ENCODE measurements at regions not wholly inside any gene's neighbourhood (a gene's known extent, or its start where the extent isn't known, plus 50 kb on each side); places are given as distances from the start of the nearest gene placed in this dataset.
"Not testable (repeated sequence)": the region's sequence is repeated elsewhere in the genome, so short reads cannot be mapped to it uniquely, and the experiment has no call there.

DNA sequence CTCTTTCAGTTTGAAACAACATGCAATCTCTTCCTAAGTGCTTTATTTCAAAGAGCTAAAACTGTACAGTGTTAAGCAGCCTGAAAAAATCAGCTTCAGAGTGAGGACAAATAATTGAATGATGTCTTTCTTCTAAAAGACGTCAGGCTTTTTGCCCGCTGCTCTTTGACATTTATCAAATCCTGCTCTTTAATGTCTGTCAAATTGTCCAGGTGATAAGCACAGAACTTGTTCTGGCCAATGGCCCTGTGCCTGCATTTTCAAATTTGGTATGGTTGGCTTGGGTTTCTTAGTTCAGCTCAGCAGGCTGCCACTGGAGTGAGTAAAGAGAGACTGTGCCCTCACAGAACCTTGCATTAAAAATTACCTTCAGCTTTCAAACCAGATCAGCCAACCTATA lies 712.9 kb upstream of the LCORL start:
- H3K4me3 ChIP-seq (ENCODE audit: insufficient read depth, low read depth, low read length, poor library complexity, severe bottlenecking): no peak overlapping the region
- H3K4me1 ChIP-seq (ENCODE audit: control insufficient read depth, insufficient read depth, low read length, poor library complexity, severe bottlenecking): no peaks in the 10 kb centered on the region
- H3K36me3 ChIP-seq (ENCODE audit: control insufficient read depth, insufficient read depth, low read length): no peaks in the 10 kb centered on the region
- no peaks in the 10 kb centered on the region for H3K9me3 ChIP-seq (ENCODE audit: control insufficient read depth, low read length)
- no peaks in the 10 kb centered on the region for H3K27me3 ChIP-seq (replicated peaks; ENCODE audit: control insufficient read depth, insufficient read depth, low read length, poor library complexity, severe bottlenecking)
- no peak for DNase-seq
- no peak overlapping the region for H3K27ac ChIP-seq (ENCODE audit: insufficient read depth, low read length, poor library complexity, severe bottlenecking)

DNA sequence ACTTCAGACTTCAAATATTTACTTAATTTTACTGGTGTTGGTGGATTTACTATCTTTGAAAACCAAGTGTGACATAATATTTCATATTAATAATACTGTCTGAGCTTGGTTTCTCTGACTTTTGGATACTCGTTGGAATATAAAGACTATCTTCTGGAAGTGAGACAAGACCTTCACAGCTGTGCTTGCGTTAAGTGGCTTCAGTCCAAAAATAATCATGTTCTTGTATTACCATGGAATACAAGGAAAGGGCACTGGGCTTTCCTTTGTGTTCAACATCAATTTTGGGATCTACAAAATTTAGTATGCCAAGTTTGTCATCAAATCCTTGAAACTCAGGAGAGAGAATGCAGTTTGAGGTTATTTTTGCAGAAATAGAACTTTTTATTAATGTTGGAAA lies 712.4 kb upstream of the LCORL start:
- Histone ChIP-seq H3K27me3 (replicated peaks; ENCODE audit: control insufficient read depth, insufficient read depth, low read length, poor library complexity, severe bottlenecking) (no peaks in the 10 kb centered on the region), H3K4me3 (ENCODE audit: insufficient read depth, low read depth, low read length, poor library complexity, severe bottlenecking) (no peak overlapping the region), H3K4me1 (ENCODE audit: control insufficient read depth, insufficient read depth, low read length, poor library complexity, severe bottlenecking) (no peaks in the 10 kb centered on the region)

DNA sequence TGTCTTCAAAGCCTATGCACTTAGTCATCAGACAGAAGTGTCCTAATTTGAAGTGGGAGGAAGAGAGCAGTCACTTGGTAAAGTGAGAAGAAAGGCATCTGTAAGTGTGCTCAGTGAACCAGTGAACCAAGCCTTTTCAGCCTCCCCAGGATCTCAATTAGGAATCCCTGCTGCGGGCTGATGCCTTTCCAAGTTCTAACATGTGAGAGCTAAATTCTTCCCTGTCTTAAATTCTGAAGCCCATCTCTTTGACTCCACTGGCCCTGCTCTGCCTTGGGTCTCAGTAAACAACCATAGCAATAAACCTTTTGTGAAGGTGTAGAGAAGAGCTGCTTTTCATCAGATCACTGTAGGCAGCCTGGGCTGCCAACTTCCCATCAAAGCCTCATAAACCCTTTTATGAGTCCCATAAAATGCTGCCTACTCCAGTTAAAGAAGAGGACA lies 701.2 kb upstream of the LCORL start:
- no peak overlapping the region for H3K4me3 ChIP-seq (ENCODE audit: insufficient read depth, low read depth, low read length, poor library complexity, severe bottlenecking)
- H3K36me3 ChIP-seq (ENCODE audit: control insufficient read depth, insufficient read depth, low read length): no peaks in the 10 kb centered on the region
- no peaks in the 10 kb centered on the region for H3K27me3 ChIP-seq (replicated peaks; ENCODE audit: control insufficient read depth, insufficient read depth, low read length, poor library complexity, severe bottlenecking)
- no peak overlapping the region for H3K27ac ChIP-seq (ENCODE audit: insufficient read depth, low read length, poor library complexity, severe bottlenecking)
- no peaks in the 10 kb centered on the region for H3K9me3 ChIP-seq (ENCODE audit: control insufficient read depth, low read length)
- H3K4me1 ChIP-seq (ENCODE audit: control insufficient read depth, insufficient read depth, low read length, poor library complexity, severe bottlenecking): no peaks in the 10 kb centered on the region
- no peak for DNase-seq

More for the DNA sequence above, 712.4 kb upstream of the LCORL start:
- Histone ChIP-seq H3K9me3 (ENCODE audit: control insufficient read depth, low read length) (no peaks in the 10 kb centered on the region), H3K27ac (ENCODE audit: insufficient read depth, low read length, poor library complexity, severe bottlenecking) (no peak overlapping the region), H3K36me3 (ENCODE audit: control insufficient read depth, insufficient read depth, low read length) (no peaks in the 10 kb centered on the region)
- no peak for DNase-seq

DNA sequence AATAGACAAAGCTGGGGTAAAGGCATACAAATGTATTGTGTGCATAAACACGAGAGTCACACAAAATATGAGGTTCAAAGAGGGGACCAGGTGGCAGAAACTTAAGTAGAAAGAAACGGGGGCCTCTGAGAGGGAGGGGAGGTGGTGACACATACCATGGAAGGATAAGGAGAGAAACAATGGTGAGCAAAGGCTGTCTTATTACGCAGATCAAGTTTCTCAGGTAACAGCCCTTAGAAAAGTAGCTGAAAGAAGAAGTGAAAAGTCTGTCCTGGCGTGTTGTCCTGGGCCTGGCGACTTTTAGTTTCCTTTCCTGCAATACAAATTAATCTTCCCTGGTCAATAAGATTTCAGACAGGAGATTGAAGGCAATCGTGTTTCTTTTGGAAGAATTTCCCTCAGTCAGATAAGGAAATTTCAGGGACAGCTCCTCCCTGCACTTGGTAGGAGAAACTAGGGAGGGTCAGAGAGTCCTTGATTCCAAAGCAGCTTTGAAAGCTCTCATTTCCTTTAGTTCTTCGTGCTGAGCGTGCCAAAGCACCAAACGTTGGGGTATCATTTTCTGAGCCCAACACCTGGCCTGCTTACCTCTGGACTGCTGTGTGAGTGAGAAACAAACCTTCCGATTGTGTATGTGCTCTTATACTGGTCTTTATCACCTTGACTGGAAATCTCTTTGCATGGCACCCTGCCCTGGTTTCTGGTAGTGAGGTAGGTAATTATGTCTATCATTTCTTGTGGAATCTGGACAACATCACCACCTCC lies 676.7 kb upstream of the LCORL start:
- Histone ChIP-seq H3K4me1 (ENCODE audit: control insufficient read depth, insufficient read depth, low read length, poor library complexity, severe bottlenecking) (no peaks in the 10 kb centered on the region), H3K27ac (ENCODE audit: insufficient read depth, low read length, poor library complexity, severe bottlenecking) (no peak overlapping the region), H3K4me3 (ENCODE audit: insufficient read depth, low read depth, low read length, poor library complexity, severe bottlenecking) (no peak overlapping the region), H3K9me3 (ENCODE audit: control insufficient read depth, low read length) (no peaks in the 10 kb centered on the region), H3K27me3 (replicated peaks; ENCODE audit: control insufficient read depth, insufficient read depth, low read length, poor library complexity, severe bottlenecking) (no peaks in the 10 kb centered on the region), H3K36me3 (ENCODE audit: control insufficient read depth, insufficient read depth, low read length) (no peaks in the 10 kb centered on the region)
- no peak for DNase-seq

DNA sequence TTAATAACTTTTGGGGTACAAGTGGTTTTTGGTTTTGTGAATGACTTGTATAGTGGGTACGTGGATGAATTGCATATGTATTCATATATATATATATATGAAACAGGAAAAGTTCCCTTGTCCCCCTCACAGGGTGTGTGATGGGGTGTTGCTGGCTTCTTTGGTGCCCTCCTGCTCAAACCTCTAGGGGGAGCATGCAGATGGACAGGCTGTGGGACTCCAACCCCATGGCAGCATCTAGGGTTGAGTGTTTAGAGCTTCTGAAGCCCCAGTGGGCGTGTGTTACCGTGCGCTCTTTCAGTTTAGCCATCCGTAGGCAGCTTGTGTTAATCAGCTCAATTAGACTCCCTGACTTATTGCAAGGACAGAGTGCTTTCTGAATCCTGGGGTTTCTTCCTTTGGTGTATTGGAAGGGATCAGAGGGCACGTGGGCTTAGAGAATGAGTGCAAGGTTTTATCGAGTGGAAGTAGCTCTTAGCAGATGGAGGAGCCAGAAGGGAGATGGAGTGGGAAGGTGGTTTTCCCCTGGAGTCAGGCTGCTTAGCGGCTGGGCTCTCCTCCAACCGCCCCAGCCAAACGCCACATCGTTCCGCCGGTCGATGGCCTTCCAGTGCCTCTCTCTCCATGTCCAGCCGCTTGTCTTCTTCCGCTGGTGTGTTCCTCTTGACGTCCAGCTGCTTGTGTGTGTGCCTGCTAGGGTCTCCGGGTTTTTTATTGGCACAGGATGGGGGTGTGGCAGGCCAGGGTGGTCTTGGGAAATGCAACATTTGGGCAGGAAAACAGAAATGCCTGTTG lies 674.4 kb upstream of the LCORL start:
- no peak overlapping the region for H3K4me3 ChIP-seq (ENCODE audit: insufficient read depth, low read depth, low read length, poor library complexity, severe bottlenecking)
- no peaks in the 10 kb centered on the region for H3K27me3 ChIP-seq (replicated peaks; ENCODE audit: control insufficient read depth, insufficient read depth, low read length, poor library complexity, severe bottlenecking)
- no peak for DNase-seq
- no peaks in the 10 kb centered on the region for H3K4me1 ChIP-seq (ENCODE audit: control insufficient read depth, insufficient read depth, low read length, poor library complexity, severe bottlenecking)
- no peaks in the 10 kb centered on the region for H3K9me3 ChIP-seq (ENCODE audit: control insufficient read depth, low read length)
- H3K36me3 ChIP-seq (ENCODE audit: control insufficient read depth, insufficient read depth, low read length): no peaks in the 10 kb centered on the region
- no peak overlapping the region for H3K27ac ChIP-seq (ENCODE audit: insufficient read depth, low read length, poor library complexity, severe bottlenecking)

DNA sequence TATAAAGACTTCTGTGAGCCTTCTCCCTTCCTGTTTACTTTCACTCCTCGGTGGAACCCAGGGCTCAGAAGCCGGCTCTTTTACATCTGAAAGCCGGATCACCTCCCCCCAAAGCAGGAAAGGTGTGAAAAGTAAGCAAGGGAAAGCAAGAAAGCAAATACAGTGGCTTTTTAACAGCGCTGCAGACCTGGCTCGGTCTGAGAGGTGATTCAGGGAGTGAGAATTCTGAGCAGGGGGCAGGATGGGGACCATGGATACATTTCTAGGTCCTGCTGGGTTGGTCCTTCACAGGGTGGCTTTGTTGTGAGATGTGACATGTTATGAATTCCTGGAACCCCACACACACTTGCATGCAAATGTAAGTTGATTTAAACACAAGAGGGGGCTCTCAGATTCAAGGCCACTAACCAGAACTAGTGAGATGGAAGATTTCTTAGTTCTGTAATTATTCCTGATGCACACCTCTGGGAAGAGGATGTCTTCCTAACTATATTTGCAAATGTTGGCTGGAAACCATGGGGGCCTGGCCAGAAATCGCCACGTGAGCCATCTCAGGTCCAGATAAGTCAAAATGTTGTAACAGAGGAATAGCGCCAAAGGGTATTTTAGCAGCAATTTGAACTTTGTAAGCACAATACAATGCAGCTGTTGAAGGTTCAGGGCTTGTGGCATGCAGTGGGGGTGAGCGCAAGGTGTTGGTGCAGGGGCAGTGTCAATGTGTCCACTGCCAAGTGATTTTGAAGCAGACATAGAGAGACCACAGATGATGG lies 670.1 kb upstream of the LCORL start:
- no peaks in the 10 kb centered on the region for H3K27me3 ChIP-seq (replicated peaks; ENCODE audit: control insufficient read depth, insufficient read depth, low read length, poor library complexity, severe bottlenecking)
- no peaks in the 10 kb centered on the region for H3K36me3 ChIP-seq (ENCODE audit: control insufficient read depth, insufficient read depth, low read length)
- no peaks in the 10 kb centered on the region for H3K4me1 ChIP-seq (ENCODE audit: control insufficient read depth, insufficient read depth, low read length, poor library complexity, severe bottlenecking)
- H3K9me3 ChIP-seq (ENCODE audit: control insufficient read depth, low read length): no peaks in the 10 kb centered on the region
- no peak overlapping the region for H3K4me3 ChIP-seq (ENCODE audit: insufficient read depth, low read depth, low read length, poor library complexity, severe bottlenecking)
- DNase-seq: no peak
- H3K27ac ChIP-seq (ENCODE audit: insufficient read depth, low read length, poor library complexity, severe bottlenecking): no peak overlapping the region

DNA sequence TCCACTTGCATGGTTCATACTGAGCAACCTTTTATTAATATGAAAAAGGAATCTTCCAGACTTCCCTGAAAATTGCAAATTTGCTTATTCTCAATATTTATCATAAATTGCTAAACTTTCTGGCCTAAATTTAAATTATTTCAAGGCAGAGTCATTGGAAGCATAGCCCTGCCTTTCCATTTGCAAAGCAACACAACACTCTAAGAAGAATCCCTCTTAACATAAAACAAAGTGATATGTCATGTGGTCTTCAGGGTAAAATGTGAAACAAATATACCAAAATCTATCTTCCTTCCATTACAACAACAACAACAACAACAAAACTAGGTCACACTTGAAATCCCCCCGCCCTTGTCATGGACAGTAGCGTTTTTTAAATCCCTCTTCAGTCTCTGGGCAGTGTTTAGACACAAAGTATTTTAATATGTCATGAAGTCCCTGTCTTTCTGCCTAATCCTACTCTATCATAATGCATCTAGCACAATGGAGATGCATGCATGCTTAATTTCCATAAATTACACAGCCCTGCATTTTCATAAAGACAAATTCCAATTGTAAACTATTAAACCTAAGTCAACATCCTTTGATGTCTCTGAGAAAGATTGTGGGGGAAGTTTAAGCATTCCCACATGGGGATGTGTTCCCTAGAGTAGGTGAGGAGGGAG lies 668.9 kb upstream of the LCORL start:
- H3K27ac ChIP-seq (ENCODE audit: insufficient read depth, low read length, poor library complexity, severe bottlenecking): no peak overlapping the region
- H3K4me3 ChIP-seq (ENCODE audit: insufficient read depth, low read depth, low read length, poor library complexity, severe bottlenecking): no peak overlapping the region
- H3K9me3 ChIP-seq (ENCODE audit: control insufficient read depth, low read length): no peaks in the 10 kb centered on the region
- no peak for DNase-seq
- no peaks in the 10 kb centered on the region for H3K36me3 ChIP-seq (ENCODE audit: control insufficient read depth, insufficient read depth, low read length)
- H3K27me3 ChIP-seq (replicated peaks; ENCODE audit: control insufficient read depth, insufficient read depth, low read length, poor library complexity, severe bottlenecking): no peaks in the 10 kb centered on the region
- H3K4me1 ChIP-seq (ENCODE audit: control insufficient read depth, insufficient read depth, low read length, poor library complexity, severe bottlenecking): no peaks in the 10 kb centered on the region

DNA sequence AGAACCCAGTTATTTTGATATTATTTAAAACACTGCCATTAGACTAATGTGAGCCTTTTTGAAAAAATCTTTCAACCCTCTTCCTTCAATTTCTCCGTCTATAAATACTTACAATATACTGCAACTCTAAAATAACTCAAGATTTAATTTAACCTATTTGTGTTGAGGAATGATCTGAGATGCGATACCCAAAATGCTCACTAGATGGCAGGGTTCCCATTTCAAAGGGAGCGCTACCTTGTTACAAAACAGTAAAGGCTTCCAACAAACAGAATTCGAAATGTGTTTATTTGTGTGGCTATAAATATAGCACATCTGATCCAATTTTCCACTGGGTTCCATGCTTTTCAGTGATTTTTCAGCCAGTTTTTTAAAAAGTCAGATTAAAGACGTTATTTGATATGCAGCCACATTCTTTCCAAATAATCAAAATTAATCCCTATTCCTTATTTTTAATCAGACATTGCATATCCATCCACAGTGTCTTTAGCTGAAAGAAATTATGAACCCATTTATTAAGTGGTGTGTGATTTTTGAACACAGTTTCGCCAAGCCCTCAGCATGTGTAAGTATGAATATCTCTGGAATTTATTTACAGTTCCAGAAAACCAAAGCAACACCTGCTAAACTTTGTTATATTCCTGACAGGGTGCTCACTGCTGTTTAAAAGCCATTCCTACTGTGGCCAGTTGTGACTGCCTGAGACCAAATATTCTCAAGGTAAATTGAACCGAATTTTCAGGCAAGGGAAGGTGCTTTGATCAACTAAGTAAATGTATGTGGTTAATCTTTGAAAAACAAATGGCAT lies 668.0 kb upstream of the LCORL start:
- Histone ChIP-seq H3K9me3 (ENCODE audit: control insufficient read depth, low read length) (no peaks in the 10 kb centered on the region), H3K27ac (ENCODE audit: insufficient read depth, low read length, poor library complexity, severe bottlenecking) (no peak overlapping the region), H3K36me3 (ENCODE audit: control insufficient read depth, insufficient read depth, low read length) (no peaks in the 10 kb centered on the region), H3K4me1 (ENCODE audit: control insufficient read depth, insufficient read depth, low read length, poor library complexity, severe bottlenecking) (no peaks in the 10 kb centered on the region), H3K27me3 (replicated peaks; ENCODE audit: control insufficient read depth, insufficient read depth, low read length, poor library complexity, severe bottlenecking) (no peaks in the 10 kb centered on the region), H3K4me3 (ENCODE audit: insufficient read depth, low read depth, low read length, poor library complexity, severe bottlenecking) (no peak overlapping the region)
- peak in 1 of 3 donors; percentile 13 for DNase-seq

DNA sequence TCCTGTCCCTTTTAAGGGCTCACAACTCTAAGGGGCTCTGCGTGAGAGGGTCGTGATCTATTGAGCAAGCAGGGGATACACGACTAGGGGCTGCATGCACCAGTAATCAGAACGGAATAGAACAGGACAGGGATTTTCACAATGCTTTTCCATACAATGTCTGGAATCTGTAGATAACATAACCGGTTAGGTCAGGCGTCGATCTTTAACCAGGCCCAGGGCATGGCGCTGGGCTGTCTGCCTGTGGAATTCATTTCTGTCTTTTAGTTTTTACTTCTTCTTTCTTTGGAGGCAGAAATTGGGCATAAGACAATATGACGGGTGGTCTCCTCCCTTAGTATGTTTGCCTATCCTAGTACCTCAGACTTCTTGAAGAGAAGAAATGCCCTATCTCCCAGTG lies 666.8 kb upstream of the LCORL start:
- H3K36me3 ChIP-seq (ENCODE audit: control insufficient read depth, insufficient read depth, low read length); H3K4me1 ChIP-seq (ENCODE audit: control insufficient read depth, insufficient read depth, low read length, poor library complexity, severe bottlenecking); H3K4me3 ChIP-seq (ENCODE audit: insufficient read depth, low read depth, low read length, poor library complexity, severe bottlenecking); DNase-seq; H3K9me3 ChIP-seq (ENCODE audit: control insufficient read depth, low read length); H3K27ac ChIP-seq (ENCODE audit: insufficient read depth, low read length, poor library complexity, severe bottlenecking); H3K27me3 ChIP-seq (replicated peaks; ENCODE audit: control insufficient read depth, insufficient read depth, low read length, poor library complexity, severe bottlenecking): not testable (repeated sequence)
